Activated T-cell treated with anti-CD3 and anti-CD28 coated beads, Interleukin-2, amount 50 U/mL, for 72 hours (primary cell): ENCODE measurements at regions not wholly inside any gene's neighbourhood (a gene's known extent, or its start where the extent isn't known, plus 50 kb on each side); places are given as distances from the start of the nearest gene placed in this dataset.

Experiments
- ATAC-seq, 2 donors: fragments of 150-1000 bp; cut with Tn5 transposase; replicated peaks in 1 of 2; 2 replicates each; pipeline ENCODE4 v1.10.0; 2021; ENCODE audit warnings: moderate library complexity in 2 of 2, mild to moderate bottlenecking in 1 of 2
- DNase-seq, 2 donors: peaks; one replicate each; pipeline ENCODE4 v3.0.0; 2021 to 2022; ENCODE audit warnings: mixed read lengths in 1 of 2
- H3K27ac Mint-ChIP-seq: one replicate; pipeline ENCODE4 v1.8.0; 2022; ENCODE audit warnings: mild to moderate bottlenecking, moderate library complexity, mixed read lengths
- H3K27me3 Mint-ChIP-seq: one replicate; pipeline ENCODE4 v1.8.0; 2022; ENCODE audit warnings: low read depth, mixed read lengths
- H3K36me3 Mint-ChIP-seq, 2 donors: one replicate each; pipeline ENCODE4 v1.8.0; 2022; ENCODE audit warnings: mixed read lengths in 2 of 2, mild to moderate bottlenecking in 1 of 2; ENCODE audit not compliant: insufficient read depth in 2 of 2
- H3K4me1 Mint-ChIP-seq: one replicate; pipeline ENCODE4 v1.8.0; 2022; ENCODE audit warnings: low read depth, mixed read lengths
- H3K4me3 Mint-ChIP-seq, 2 donors: one replicate each; pipeline ENCODE4 v1.8.0; 2022; ENCODE audit warnings: mild to moderate bottlenecking in 2 of 2, mixed read lengths in 2 of 2, moderate library complexity in 2 of 2
- H3K9me3 Mint-ChIP-seq, 2 donors: one replicate each; pipeline ENCODE4 v1.8.0; 2022; ENCODE audit warnings: mixed read lengths in 2 of 2

- H3K27me3 Mint-ChIP-seq = peaks cover 6% of the 10 kb centered on the region
- H3K4me1 Mint-ChIP-seq = no peaks in the 10 kb centered on the region
- H3K36me3 Mint-ChIP-seq = no peaks in the 10 kb centered on the region
- no peak overlapping the region for H3K27ac Mint-ChIP-seq
- H3K4me3 Mint-ChIP-seq = no peak overlapping the region
- DNase-seq (no peak), ATAC-seq (no peak)
- peaks cover 0 to 2% of the 10 kb centered on the region in 2 donors for H3K9me3 Mint-ChIP-seq
Observed at GRCh38 chr20:61163031-61163430, 89.0 kb upstream of the CDH4 start.

GRCh38 chr20:61166324-61166723, 85.7 kb upstream of the CDH4 start:
- Mint-ChIP-seq H3K27ac (no peak overlapping the region), H3K4me1 (no peaks in the 10 kb centered on the region), H3K36me3 (no peaks in the 10 kb centered on the region), H3K4me3 (no peak overlapping the region), H3K9me3 (no peaks in the 10 kb centered on the region), H3K27me3 (peaks cover 6% of the 10 kb centered on the region)
- DNase-seq (no peak), ATAC-seq (no peak)

GRCh38 chr20:61168605-61169004, 83.5 kb upstream of the CDH4 start:
- Mint-ChIP-seq H3K9me3 (no peaks in the 10 kb centered on the region), H3K27me3 (no peaks in the 10 kb centered on the region), H3K4me3 (no peak overlapping the region), H3K4me1 (no peaks in the 10 kb centered on the region), H3K36me3 (no peaks in the 10 kb centered on the region), H3K27ac (no peak overlapping the region)
- ATAC-seq (no peak), DNase-seq (no peak)

- Mint-ChIP-seq H3K27ac (no peak overlapping the region), H3K4me3 (no peak overlapping the region), H3K27me3 (no peaks in the 10 kb centered on the region), H3K36me3 (no peaks in the 10 kb centered on the region), H3K9me3 (no peaks in the 10 kb centered on the region), H3K4me1 (no peaks in the 10 kb centered on the region)
- DNase-seq (no peak), ATAC-seq (no peak)
Observed at GRCh38 chr20:61169874-61170273, 82.2 kb upstream of the CDH4 start.

GRCh38 chr20:61170496-61171320, 81.4 kb upstream of the CDH4 start:
- no peaks in the 10 kb centered on the region for H3K36me3 Mint-ChIP-seq
- no peaks in the 10 kb centered on the region for H3K9me3 Mint-ChIP-seq
- no peak overlapping the region for H3K4me3 Mint-ChIP-seq
- DNase-seq (no peak), ATAC-seq (no peak)
- H3K27me3 Mint-ChIP-seq = no peaks in the 10 kb centered on the region
- no peak overlapping the region for H3K27ac Mint-ChIP-seq
- H3K4me1 Mint-ChIP-seq = no peaks in the 10 kb centered on the region

- Mint-ChIP-seq H3K4me3 (no peak overlapping the region), H3K27me3 (no peaks in the 10 kb centered on the region), H3K9me3 (no peaks in the 10 kb centered on the region), H3K36me3 (no peaks in the 10 kb centered on the region), H3K4me1 (no peaks in the 10 kb centered on the region), H3K27ac (no peak overlapping the region)
- no peak for ATAC-seq
- no peak for DNase-seq
Observed at GRCh38 chr20:61173267-61173666, 78.8 kb upstream of the CDH4 start.

GRCh38 chr20:61173961-61174725, 77.9 kb upstream of the CDH4 start:
- H3K4me1 Mint-ChIP-seq = no peaks in the 10 kb centered on the region
- no peak overlapping the region for H3K27ac Mint-ChIP-seq
- ATAC-seq (no peak), DNase-seq (no peak)
- no peaks in the 10 kb centered on the region for H3K36me3 Mint-ChIP-seq
- H3K27me3 Mint-ChIP-seq = no peaks in the 10 kb centered on the region
- no peaks in the 10 kb centered on the region for H3K9me3 Mint-ChIP-seq
- H3K4me3 Mint-ChIP-seq = no peak overlapping the region

- no peaks in the 10 kb centered on the region for H3K27me3 Mint-ChIP-seq
- no peak overlapping the region for H3K27ac Mint-ChIP-seq
- no peak overlapping the region for H3K4me3 Mint-ChIP-seq
- H3K9me3 Mint-ChIP-seq = no peaks in the 10 kb centered on the region
- ATAC-seq (no peak), DNase-seq (no peak)
- H3K36me3 Mint-ChIP-seq = no peaks in the 10 kb centered on the region
- H3K4me1 Mint-ChIP-seq = no peaks in the 10 kb centered on the region
Observed at GRCh38 chr20:61176874-61177273, 75.2 kb upstream of the CDH4 start.

GRCh38 chr20:61178551-61179071, 73.5 kb upstream of the CDH4 start:
- Mint-ChIP-seq H3K9me3 (no peaks in the 10 kb centered on the region), H3K27me3 (no peaks in the 10 kb centered on the region), H3K36me3 (no peaks in the 10 kb centered on the region), H3K27ac (no peak overlapping the region), H3K4me3 (no peak overlapping the region), H3K4me1 (no peaks in the 10 kb centered on the region)
- ATAC-seq (no peak), DNase-seq (no peak)

GRCh38 chr20:61184194-61184593, 67.9 kb upstream of the CDH4 start:
- no peak for DNase-seq
- Mint-ChIP-seq H3K4me1 (no peaks in the 10 kb centered on the region), H3K27ac (no peak overlapping the region), H3K9me3 (no peaks in the 10 kb centered on the region), H3K36me3 (no peaks in the 10 kb centered on the region), H3K27me3 (no peaks in the 10 kb centered on the region), H3K4me3 (no peak overlapping the region)
- ATAC-seq = no peak

GRCh38 chr20:61185181-61185580, 66.9 kb upstream of the CDH4 start:
- no peak for DNase-seq
- H3K4me1 Mint-ChIP-seq = no peaks in the 10 kb centered on the region
- no peak overlapping the region for H3K27ac Mint-ChIP-seq
- no peak for ATAC-seq
- no peaks in the 10 kb centered on the region for H3K27me3 Mint-ChIP-seq
- H3K9me3 Mint-ChIP-seq = no peaks in the 10 kb centered on the region
- no peaks in the 10 kb centered on the region for H3K36me3 Mint-ChIP-seq
- H3K4me3 Mint-ChIP-seq = no peak overlapping the region

GRCh38 chr20:61185841-61186601, 66.0 kb upstream of the CDH4 start:
- no peaks in the 10 kb centered on the region for H3K27me3 Mint-ChIP-seq
- H3K4me1 Mint-ChIP-seq = no peaks in the 10 kb centered on the region
- no peak overlapping the region for H3K4me3 Mint-ChIP-seq
- no peaks in the 10 kb centered on the region for H3K9me3 Mint-ChIP-seq
- ATAC-seq (no peak), DNase-seq (no peak)
- H3K36me3 Mint-ChIP-seq = no peaks in the 10 kb centered on the region
- no peak overlapping the region for H3K27ac Mint-ChIP-seq
